IMR-90 (cell line): ENCODE measurements at regions not wholly inside any gene's neighbourhood (a gene's known extent, or its start where the extent isn't known, plus 50 kb on each side); places are given as distances from the start of the nearest gene placed in this dataset. TPM values are rescaled to one million over a fixed set of nuclear protein-coding genes. Genes with fewer than 3 reads are reported as not detected.

Source experiments
- ATAC-seq: fragments of 200-7000 bp; cut with Tn5 transposase; 2 replicates; pipeline ENCODE4 v1.9.1; 2020; ENCODE audit warnings: low read depth, mild to moderate bottlenecking, moderate library complexity
- BruUV-seq: library from RNA; stranded (reverse); fragments of 400-500 nt; replicated peaks from 2 replicates; lab custom pipeline; 2021; lab: Mats Ljungman, UMichigan
- CTCF ChIA-PET: fragments of 300-600 bp; formaldehyde crosslinking; extraction: SDS; loops from one replicate; lab custom pipeline; 2021; ENCODE audit warnings: antibody characterized with exemption; lab: Yijun Ruan, JAX
- POLR2A ChIA-PET: fragments of 300-600 bp; sonication (Branson Sonifier 250); formaldehyde crosslinking; loops from one replicate; lab custom pipeline; 2022; ENCODE audit warnings: antibody characterized with exemption; ENCODE audit not compliant: unreplicated experiment; lab: Charles Lee
- DNase-seq: peaks from one replicate; pipeline ENCODE4 v3.0.0; 2013
- H2AFZ ChIP-seq: replicated peaks from 2 replicates; pipeline ENCODE3; 2013; ENCODE audit warnings: low read length, mild to moderate bottlenecking; ENCODE audit not compliant: poor library complexity
- H2AK5ac ChIP-seq: 2 replicates; pipeline ENCODE4 v1.6.1; 2013; ENCODE audit warnings: low read depth, low read length, inconsistent platforms
- H2AK9ac ChIP-seq: replicated peaks from 2 replicates; pipeline ENCODE3; 2013; ENCODE audit warnings: mild to moderate bottlenecking, low read depth, low read length, moderate library complexity; ENCODE audit not compliant: poor library complexity
- H2BK120ac ChIP-seq: 2 replicates; pipeline ENCODE4 v1.6.1; 2013; ENCODE audit warnings: low read depth, low read length, inconsistent platforms
- H2BK15ac ChIP-seq: 3 replicates; pipeline ENCODE4 v1.6.1; 2013; ENCODE audit warnings: low read depth, low read length, inconsistent platforms
- H2BK20ac ChIP-seq: 2 replicates; pipeline ENCODE4 v1.6.1; 2013; ENCODE audit warnings: low read depth, mild to moderate bottlenecking, inconsistent platforms, low read length, moderate library complexity
- H2BK5ac ChIP-seq: 2 replicates; pipeline ENCODE4 v1.6.1; 2013; ENCODE audit warnings: mild to moderate bottlenecking, low read depth, low read length, inconsistent platforms; ENCODE audit not compliant: poor library complexity, severe bottlenecking
- H3K14ac ChIP-seq: replicated peaks from 2 replicates; pipeline ENCODE4 v1.6.1; 2013; ENCODE audit warnings: low read depth, low read length, inconsistent platforms
- H3K18ac ChIP-seq: 2 replicates; pipeline ENCODE4 v1.6.1; 2013; ENCODE audit warnings: low read depth, low read length, control low read depth
- H3K23ac ChIP-seq: 2 replicates; pipeline ENCODE4 v1.6.1; 2013; ENCODE audit warnings: low read depth, low read length, inconsistent platforms
- H3K27ac ChIP-seq: 2 replicates; pipeline ENCODE4 v1.5.1; 2013; ENCODE audit warnings: mild to moderate bottlenecking, control low read depth, low read length; ENCODE audit not compliant: insufficient read depth
- H3K27me3 ChIP-seq: 2 replicates; pipeline ENCODE4 v1.6.1; 2013; ENCODE audit warnings: low read length; ENCODE audit not compliant: control insufficient read depth, insufficient read depth
- H3K36me3 ChIP-seq: 2 replicates; pipeline ENCODE4 v1.6.1; 2013; ENCODE audit warnings: low read length, mixed read lengths; ENCODE audit not compliant: control insufficient read depth, insufficient read depth
- H3K4ac ChIP-seq: 2 replicates; pipeline ENCODE4 v1.6.1; 2013; ENCODE audit warnings: low read depth, low read length, inconsistent platforms
- H3K4me1 ChIP-seq: 2 replicates; pipeline ENCODE4 v1.6.1; 2013; ENCODE audit warnings: low read length, mixed read lengths; ENCODE audit not compliant: control insufficient read depth, insufficient read depth
- H3K4me2 ChIP-seq: 2 replicates; pipeline ENCODE4 v1.6.1; 2013; ENCODE audit warnings: low read depth, mild to moderate bottlenecking, control low read depth, low read length, moderate library complexity
- H3K4me3 ChIP-seq: 2 replicates; pipeline ENCODE4 v1.5.1; 2013; ENCODE audit warnings: low read depth, mild to moderate bottlenecking, control low read depth, low read length, moderate library complexity; ENCODE audit not compliant: insufficient read depth
- H3K56ac ChIP-seq: 2 replicates; pipeline ENCODE4 v1.6.1; 2013; ENCODE audit warnings: low read length, inconsistent platforms; ENCODE audit not compliant: insufficient read depth; ENCODE audit errors: extremely low read depth
- H3K79me1 ChIP-seq, 2 experiments: 2 replicates each; pipeline ENCODE4 v1.6.1; 2013; ENCODE audit warnings: low read length in 2 of 2, inconsistent platforms in 1 of 2, low read depth in 1 of 2
- H3K9ac ChIP-seq: 2 replicates; pipeline ENCODE4 v1.6.1; 2013; ENCODE audit warnings: low read depth, low read length, control low read depth
- H3K9me1 ChIP-seq: 2 replicates; pipeline ENCODE4 v1.6.1; 2013; ENCODE audit warnings: low read length, inconsistent platforms; ENCODE audit not compliant: insufficient read depth
- H3K9me3 ChIP-seq: 2 replicates; pipeline ENCODE4 v1.6.1; 2013; ENCODE audit warnings: low read length; ENCODE audit not compliant: control insufficient read depth, insufficient read depth
- H4K20me1 ChIP-seq: 2 replicates; pipeline ENCODE4 v1.6.1; 2013; ENCODE audit warnings: low read length, inconsistent platforms; ENCODE audit not compliant: insufficient read depth
- H4K5ac ChIP-seq: 2 replicates; pipeline ENCODE4 v1.6.1; 2013; ENCODE audit warnings: mild to moderate bottlenecking, low read depth, low read length, control low read depth
- H4K8ac ChIP-seq, 2 experiments: 2 replicates each; pipeline ENCODE4 v1.6.1; 2013; ENCODE audit warnings: low read depth in 2 of 2, low read length in 2 of 2, control low read depth in 1 of 2, inconsistent platforms in 1 of 2
- H4K91ac ChIP-seq: 2 replicates; pipeline ENCODE4 v1.6.1; 2013; ENCODE audit warnings: low read depth, low read length, inconsistent platforms; ENCODE audit not compliant: insufficient read depth
- CEBPB ChIP-seq: IDR thresholded peaks from 2 replicates; pipeline ENCODE4 v1.6.1; 2012; ENCODE audit warnings: low read depth, low read length, improper control_type of control experiment
- MAZ ChIP-seq: IDR thresholded peaks from 2 replicates; pipeline ENCODE4 v1.6.1; 2012; ENCODE audit warnings: low read depth, mild to moderate bottlenecking, low read length, improper control_type of control experiment, moderate library complexity, borderline replicate concordance
- RFX5 ChIP-seq: IDR thresholded peaks from 2 replicates; pipeline ENCODE4 v1.8.0; 2012; ENCODE audit warnings: low read depth, mild to moderate bottlenecking, low read length, moderate library complexity
- WGBS, 2 experiments: methylation state at CpG; one replicate each; pipeline versions ENCODE4 v1.1.5 to v1.1.7; 2013; ENCODE audit warnings: missing lambda C conversion rate in 2 of 2; ENCODE audit not compliant: insufficient read length in 1 of 2; ENCODE audit errors: extremely low coverage in 2 of 2; 5-methylcytosine and 5-hydroxymethylcytosine counted together
- dilution Hi-C: fragments of 300-500 bp; cut with HindIII; formaldehyde crosslinking; loops from one replicate; pipeline ENCODE4 v1.14.3; 2018; ENCODE audit warnings: low sequenced_read_pairs; ENCODE audit not compliant: unreplicated experiment
- in situ Hi-C: fragments of 300-500 bp; cut with MboI; formaldehyde crosslinking; loops from 3 replicates; pipeline ENCODE4 v1.14.3; 2019; ENCODE audit warnings: low sequenced_read_pairs, inconsistent platforms, mixed read lengths
- intact Hi-C: fragments of 100-400 bp; cut with micrococcal nuclease; formaldehyde crosslinking; loops from 2 replicates; pipeline ENCODE4 v1.10.0; 2022
- microRNA-seq, 2 experiments: library from miRNA; stranded (forward) in 1 of 2; unstranded in 1 of 2; fragments of 10-50 nt in 1 of 2; fragments of <30 nt in 1 of 2; gene quantifications in 1 of 2; microRNA quantifications in 1 of 2; one replicate each; pipeline versions ENCODE3 to v1.1.0; 2013 to 2020; ENCODE audit not compliant: insufficient read depth in 1 of 2, insufficient read length in 1 of 2, unreplicated experiment in 1 of 2
- small RNA-seq, 5 experiments: library from RNA; depleted of rRNA; stranded (forward); fragments of <200 nt; gene quantifications; one replicate each; pipeline ENCODE3, GENCODE V24; 2012
- TF ChIP-seq, protein P1 (sequence below): fragments of 150-350 bp; IDR thresholded peaks from 2 replicates; pipeline ENCODE4 v1.6.1; 2016; ENCODE audit warnings: low read depth, mild to moderate bottlenecking, low read length, moderate library complexity, borderline replicate concordance

GRCh38 chr7:98795741-98796493 is 73.9 kb downstream of the TMEM130 start:
- Histone ChIP-seq H3K9me3 (peaks cover 2% of the 10 kb centered on the region), H3K79me1 (no peaks in the 10 kb centered on the region), H3K4me3 (no peak overlapping the region), H2BK120ac (no peak overlapping the region), H4K5ac (no peak overlapping the region), H3K56ac (no peak overlapping the region), H2BK20ac (no peak overlapping the region), H3K4me2 (no peak overlapping the region), H3K4me1 (no peaks in the 10 kb centered on the region), H2BK15ac (no peak overlapping the region), H3K27me3 (no peaks in the 10 kb centered on the region), H3K14ac (no peak overlapping the region), H2AK5ac (no peak overlapping the region), H3K27ac (no peak overlapping the region), H4K20me1 (no peaks in the 10 kb centered on the region), H3K36me3 (no peaks in the 10 kb centered on the region), H2BK5ac (no peak overlapping the region), H3K9ac (no peak overlapping the region), H4K91ac (no peak overlapping the region), H2AFZ (no peak overlapping the region), H3K18ac (no peak overlapping the region), H3K4ac (no peak overlapping the region), H3K23ac (no peak overlapping the region), H2AK9ac (no peak overlapping the region), H3K9me1 (no peaks in the 10 kb centered on the region), H4K8ac (no peak overlapping the region)
- BruUV-seq = no TSS peak
- in situ Hi-C loops = no loop called here
- ChIA-PET POLR2A (no interaction called here), CTCF (interaction anchor here (0.6 kb wide), 1 partner anchor 361 kb away, joined by 6 read pairs; no protein-coding TSS in a partner anchor)
- DNase-seq = no peak
- no CpG with 5 or more reads among the region's 12 CpGs for WGBS, 2 experiments
- dilution Hi-C loops = no loop called here
- TF ChIP-seq RFX5 (no peak), MAZ (no peak), CEBPB (no peak)
- TF ChIP-seq, protein P1, sequence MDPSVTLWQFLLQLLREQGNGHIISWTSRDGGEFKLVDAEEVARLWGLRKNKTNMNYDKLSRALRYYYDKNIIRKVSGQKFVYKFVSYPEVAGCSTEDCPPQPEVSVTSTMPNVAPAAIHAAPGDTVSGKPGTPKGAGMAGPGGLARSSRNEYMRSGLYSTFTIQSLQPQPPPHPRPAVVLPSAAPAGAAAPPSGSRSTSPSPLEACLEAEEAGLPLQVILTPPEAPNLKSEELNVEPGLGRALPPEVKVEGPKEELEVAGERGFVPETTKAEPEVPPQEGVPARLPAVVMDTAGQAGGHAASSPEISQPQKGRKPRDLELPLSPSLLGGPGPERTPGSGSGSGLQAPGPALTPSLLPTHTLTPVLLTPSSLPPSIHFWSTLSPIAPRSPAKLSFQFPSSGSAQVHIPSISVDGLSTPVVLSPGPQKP = no peak
- no peak for ATAC-seq
- intact Hi-C loops = no loop called here

Small RNAs in the stretch of these regions (microRNA-seq; reads per million reads assigned to microRNA genes)
- not detected for gene RNU6-393P (ENCODE audit: insufficient read depth, insufficient read length)

Small RNAs in the stretch of these regions (small RNA-seq; reads per million reads assigned to genes)
- 0 to 163 (median 0.04) reads per million in 5 experiments for gene RNU6-393P
